ENCODE measurements at regions not wholly inside any gene's neighbourhood (a gene's known extent, or its start where the extent isn't known, plus 50 kb on each side); places are given as distances from the start of the nearest gene placed in this dataset.

DNA sequence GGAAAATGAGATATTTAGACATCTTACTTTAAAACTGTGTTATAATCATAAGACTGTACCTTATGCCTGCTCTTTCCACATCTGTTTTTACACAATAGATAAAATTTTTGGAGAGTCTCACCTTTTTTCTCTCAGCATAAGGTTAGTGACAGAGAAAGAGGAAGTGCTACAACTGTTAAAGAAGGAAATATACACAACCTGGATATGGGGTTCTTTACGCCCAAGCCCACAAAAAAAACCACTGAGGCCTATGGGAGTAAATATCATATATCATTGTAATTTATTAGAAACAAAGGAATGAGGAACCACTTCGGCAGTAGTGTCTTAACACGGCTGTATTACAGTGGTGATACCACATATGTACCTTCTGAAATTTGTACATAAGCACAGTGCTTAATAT, 265.9 kb upstream of the GK2 start:
- Mint-ChIP-seq H3K27ac (no peak overlapping the region), H3K36me3 (ENCODE audit: low read depth) (no peaks in the 10 kb centered on the region), H3K4me1 (ENCODE audit: low read depth) (no peaks in the 10 kb centered on the region), H3K9me3 (peaks cover 9% of the 10 kb centered on the region; the same call in 1 of the 2 replicates), H3K27me3 (ENCODE audit: insufficient read depth) (no peaks in the 10 kb centered on the region), H3K4me3 (no peak overlapping the region)
- no peak for DNase-seq
- TF ChIP-seq, protein P1, sequence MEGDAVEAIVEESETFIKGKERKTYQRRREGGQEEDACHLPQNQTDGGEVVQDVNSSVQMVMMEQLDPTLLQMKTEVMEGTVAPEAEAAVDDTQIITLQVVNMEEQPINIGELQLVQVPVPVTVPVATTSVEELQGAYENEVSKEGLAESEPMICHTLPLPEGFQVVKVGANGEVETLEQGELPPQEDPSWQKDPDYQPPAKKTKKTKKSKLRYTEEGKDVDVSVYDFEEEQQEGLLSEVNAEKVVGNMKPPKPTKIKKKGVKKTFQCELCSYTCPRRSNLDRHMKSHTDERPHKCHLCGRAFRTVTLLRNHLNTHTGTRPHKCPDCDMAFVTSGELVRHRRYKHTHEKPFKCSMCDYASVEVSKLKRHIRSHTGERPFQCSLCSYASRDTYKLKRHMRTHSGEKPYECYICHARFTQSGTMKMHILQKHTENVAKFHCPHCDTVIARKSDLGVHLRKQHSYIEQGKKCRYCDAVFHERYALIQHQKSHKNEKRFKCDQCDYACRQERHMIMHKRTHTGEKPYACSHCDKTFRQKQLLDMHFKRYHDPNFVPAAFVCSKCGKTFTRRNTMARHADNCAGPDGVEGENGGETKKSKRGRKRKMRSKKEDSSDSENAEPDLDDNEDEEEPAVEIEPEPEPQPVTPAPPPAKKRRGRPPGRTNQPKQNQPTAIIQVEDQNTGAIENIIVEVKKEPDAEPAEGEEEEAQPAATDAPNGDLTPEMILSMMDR (IDR thresholded peaks at IDR 0.05): no peak

DNA sequence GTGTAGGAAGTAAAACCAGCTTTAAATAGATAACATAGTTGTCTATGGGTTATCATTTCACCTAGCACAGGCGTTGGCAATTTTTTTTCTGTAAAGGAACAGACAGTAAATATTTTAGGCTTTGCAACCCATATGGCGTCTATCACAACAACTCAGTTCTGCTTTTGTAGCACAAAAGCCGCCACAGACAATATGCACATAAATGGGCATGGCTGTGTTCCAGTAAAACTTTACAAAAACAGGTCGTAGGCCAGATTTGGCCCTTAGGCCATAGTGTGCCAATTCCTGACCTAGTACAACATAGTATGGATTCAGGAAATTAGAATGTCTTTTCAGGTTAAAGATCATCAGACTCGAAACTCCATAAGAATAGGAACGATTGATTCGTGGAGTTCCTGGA, 265.3 kb upstream of the GK2 start:
- TF ChIP-seq, protein P1 (IDR thresholded peaks at IDR 0.05): no peak
- Mint-ChIP-seq H3K36me3 (ENCODE audit: low read depth) (no peaks in the 10 kb centered on the region), H3K27me3 (ENCODE audit: insufficient read depth) (no peaks in the 10 kb centered on the region), H3K9me3 (peaks cover 9% of the 10 kb centered on the region; the same call in 1 of the 2 replicates), H3K4me1 (ENCODE audit: low read depth) (no peaks in the 10 kb centered on the region), H3K27ac (no peak overlapping the region), H3K4me3 (no peak overlapping the region)
- DNase-seq: no peak

DNA sequence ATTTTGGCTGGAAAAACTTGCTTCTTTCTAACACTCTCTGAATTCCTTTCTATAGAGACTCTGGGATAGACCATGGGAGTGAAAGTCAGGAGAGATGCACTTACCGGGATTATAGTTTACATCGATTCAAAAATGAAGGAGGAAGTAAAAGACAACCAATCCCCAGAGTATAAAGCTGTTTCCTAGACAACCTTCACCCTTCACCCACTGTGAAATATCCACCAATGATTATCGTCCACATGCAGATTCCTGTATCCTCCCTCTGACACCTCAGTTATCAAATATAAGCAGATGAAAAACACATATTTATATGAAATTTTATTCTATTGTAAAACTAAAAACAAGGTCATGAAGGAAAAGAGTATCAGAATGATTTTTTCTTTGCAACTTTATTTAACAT, 258.8 kb upstream of the GK2 start:
- Mint-ChIP-seq H3K4me1 (ENCODE audit: low read depth) (no peaks in the 10 kb centered on the region), H3K27me3 (ENCODE audit: insufficient read depth) (no peaks in the 10 kb centered on the region), H3K36me3 (ENCODE audit: low read depth) (no peaks in the 10 kb centered on the region), H3K9me3 (peaks cover 6% of the 10 kb centered on the region; the same call in 1 of the 2 replicates), H3K27ac (no peak overlapping the region), H3K4me3 (no peak overlapping the region)
- TF ChIP-seq, protein P1 (IDR thresholded peaks at IDR 0.05): no peak
- DNase-seq: no peak

DNA sequence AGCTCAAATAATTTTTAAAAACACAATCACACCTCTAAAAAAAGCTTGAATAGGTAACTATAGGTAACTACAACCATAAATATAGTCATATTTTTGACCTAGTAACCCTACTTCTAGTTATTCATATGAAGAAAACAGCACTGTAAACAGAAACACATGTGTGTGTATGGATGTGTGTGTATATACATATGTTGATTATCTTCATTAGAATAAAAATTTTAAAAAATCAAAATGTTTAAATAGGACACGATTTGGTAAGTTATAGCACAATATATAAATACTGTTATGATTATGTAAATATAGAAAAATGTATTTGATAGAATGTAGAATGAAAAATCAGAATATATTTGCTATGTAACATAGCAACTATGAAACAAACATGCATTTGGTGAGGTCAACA, 258.1 kb upstream of the GK2 start:
- DNase-seq: no peak
- H3K27ac Mint-ChIP-seq: no peak overlapping the region
- H3K4me1 Mint-ChIP-seq (ENCODE audit: low read depth): no peaks in the 10 kb centered on the region
- H3K27me3 Mint-ChIP-seq (ENCODE audit: insufficient read depth): no peaks in the 10 kb centered on the region
- H3K36me3 Mint-ChIP-seq (ENCODE audit: low read depth): no peaks in the 10 kb centered on the region
- no peak overlapping the region for H3K4me3 Mint-ChIP-seq
- TF ChIP-seq, protein P1 (IDR thresholded peaks at IDR 0.05): no peak
- peaks cover 6% of the 10 kb centered on the region; the same call in 1 of the 2 replicates for H3K9me3 Mint-ChIP-seq

DNA sequence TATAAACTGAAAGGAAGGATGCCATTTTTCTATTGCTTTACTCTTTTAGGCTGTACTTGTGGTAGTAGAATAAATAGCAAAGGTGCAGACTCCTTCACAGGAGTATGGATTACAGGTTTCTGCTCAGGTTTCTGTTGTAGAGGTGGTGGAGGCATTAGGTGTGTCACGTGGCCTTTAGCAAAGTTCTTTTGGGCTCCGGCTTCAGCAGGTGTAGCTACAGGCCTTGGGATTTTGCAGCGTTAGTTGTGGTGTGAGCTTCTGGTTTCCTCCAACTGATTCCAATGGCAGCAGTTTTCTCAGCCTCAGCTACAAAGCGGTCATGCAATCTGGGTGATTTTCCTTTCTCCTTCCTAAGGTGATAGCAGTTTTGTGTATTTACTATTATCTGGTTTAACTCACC, 255.8 kb upstream of the GK2 start:
- H3K4me1 Mint-ChIP-seq (ENCODE audit: low read depth): no peaks in the 10 kb centered on the region
- no peaks in the 10 kb centered on the region for H3K36me3 Mint-ChIP-seq (ENCODE audit: low read depth)
- H3K4me3 Mint-ChIP-seq: no peak overlapping the region
- H3K27me3 Mint-ChIP-seq (ENCODE audit: insufficient read depth): no peaks in the 10 kb centered on the region
- peaks cover 11% of the 10 kb centered on the region for H3K9me3 Mint-ChIP-seq
- no peak for DNase-seq
- TF ChIP-seq, protein P1 (IDR thresholded peaks at IDR 0.05): no peak
- no peak overlapping the region for H3K27ac Mint-ChIP-seq

DNA sequence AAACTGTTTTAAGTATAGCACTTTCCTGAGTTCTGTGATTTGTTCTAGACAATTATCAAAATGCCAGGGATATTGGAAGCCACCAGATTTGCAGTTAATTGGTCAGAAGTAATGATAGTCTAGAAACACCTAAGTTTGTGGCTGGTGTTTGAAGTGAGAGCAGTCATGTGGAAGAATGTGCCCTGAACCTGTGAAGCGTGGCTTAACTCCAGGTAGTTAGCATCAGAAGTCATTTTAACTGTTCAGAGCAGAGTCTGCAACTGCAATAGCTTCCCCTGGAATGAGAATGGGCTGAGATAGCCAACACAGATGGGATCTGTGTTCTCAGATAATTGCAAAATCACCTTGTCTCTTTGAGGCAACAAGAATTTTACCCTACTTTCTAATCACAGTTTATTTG, 255.1 kb upstream of the GK2 start:
- H3K27ac Mint-ChIP-seq: no peak overlapping the region
- no peak overlapping the region for H3K4me3 Mint-ChIP-seq
- TF ChIP-seq, protein P1 (IDR thresholded peaks at IDR 0.05): no peak
- H3K4me1 Mint-ChIP-seq (ENCODE audit: low read depth): no peaks in the 10 kb centered on the region
- H3K36me3 Mint-ChIP-seq (ENCODE audit: low read depth): no peaks in the 10 kb centered on the region
- no peak for DNase-seq
- peaks cover 14% of the 10 kb centered on the region for H3K9me3 Mint-ChIP-seq
- no peaks in the 10 kb centered on the region for H3K27me3 Mint-ChIP-seq (ENCODE audit: insufficient read depth)
